Aorta (tissue), 5 donors: ENCODE measurements at regions not wholly inside any gene's neighbourhood (a gene's known extent, or its start where the extent isn't known, plus 50 kb on each side); places are given as distances from the start of the nearest gene placed in this dataset.
A peak's percentile ranks its signal among the peaks of the same experiment; 100 is the strongest.

Experiments used
- ATAC-seq: fragments of 200-7000 bp; cut with Tn5 transposase; one replicate; pipeline ENCODE4 v1.9.1; 2022; ENCODE audit warnings: moderate library complexity; ENCODE audit not compliant: low FRiP score
- DNase-seq, 2 donors: peaks; one replicate each; pipeline ENCODE4 v3.0.0-alpha.2; 2020
- H3K27ac ChIP-seq, 2 donors: one replicate each; pipeline ENCODE4 v1.5.1; 2013; ENCODE audit warnings: low read length in 2 of 2, mild to moderate bottlenecking in 2 of 2, moderate library complexity in 2 of 2, control low read depth in 1 of 2, inconsistent platforms in 1 of 2, low read depth in 1 of 2
- H3K27me3 ChIP-seq, 2 donors: one replicate each; pipeline ENCODE4 v1.6.1; 2013; ENCODE audit warnings: control low read depth in 1 of 2, low read length in 1 of 2, mild to moderate bottlenecking in 1 of 2, moderate library complexity in 1 of 2; ENCODE audit not compliant: insufficient read depth in 2 of 2, control insufficient read depth in 1 of 2
- H3K36me3 ChIP-seq, 2 donors: one replicate each; pipeline ENCODE4 v1.6.1; 2013; ENCODE audit warnings: control low read depth in 1 of 2, low read length in 1 of 2, mild to moderate bottlenecking in 1 of 2; ENCODE audit not compliant: insufficient read depth in 2 of 2, control insufficient read depth in 1 of 2
- H3K4me1 ChIP-seq, 2 donors: one replicate each; pipeline ENCODE4 v1.6.1; 2013; ENCODE audit warnings: low read length in 2 of 2, control low read depth in 1 of 2, mild to moderate bottlenecking in 1 of 2, moderate library complexity in 1 of 2; ENCODE audit not compliant: insufficient read depth in 2 of 2, control insufficient read depth in 1 of 2
- H3K4me3 ChIP-seq, 2 donors: one replicate each; pipeline ENCODE4 v1.5.1; 2013; ENCODE audit warnings: low read length in 2 of 2, control low read depth in 1 of 2, mild to moderate bottlenecking in 1 of 2
- H3K9me3 ChIP-seq: one replicate; pipeline ENCODE4 v1.6.1; 2013; ENCODE audit warnings: mild to moderate bottlenecking, low read length; ENCODE audit not compliant: control insufficient read depth
- WGBS, 2 donors: extraction: QIAGEN DNeasy Blood & Tissue Kit; methylation state at CpG; one replicate each; pipeline ENCODE4 v1.1.7; 2013; 5-methylcytosine and 5-hydroxymethylcytosine counted together
- intact Hi-C, 2 donors: fragments of 100-400 bp; cut with DNase I; formaldehyde crosslinking; loops; one replicate each; pipeline versions ENCODE4 v1.14.2 to v1.15.0; 2022
- donor health status: healthy with polysubstance abuse.
- donor health status: Bipolar disorder and iron deficiency.
- donor health status: DM: no; HTN: no; CAD: no.
- donor health status: DM: no; HTN: no; CAD: no.
- donor health status: DM: yes; HTN: yes; CAD: no.

DNA sequence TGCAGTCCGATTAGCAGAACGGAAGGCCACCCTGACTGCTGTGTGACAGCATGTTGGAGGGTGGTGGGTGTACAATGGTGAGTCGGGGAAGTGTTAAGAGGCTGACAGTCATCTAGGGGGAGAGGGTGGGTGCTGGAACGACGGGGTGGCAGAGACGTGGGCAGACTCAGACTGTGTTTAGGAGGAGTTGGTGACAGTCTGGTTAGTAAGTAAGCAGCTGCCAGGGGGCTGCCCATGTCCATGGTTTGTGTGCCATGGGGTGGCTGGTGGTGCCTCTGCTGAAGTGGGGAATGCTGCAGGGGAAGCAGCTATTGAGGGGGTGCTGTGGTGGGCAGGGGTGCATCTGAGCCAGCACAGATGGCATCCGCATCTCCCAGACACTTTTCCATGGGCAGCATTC, 51.3 kb upstream of the BOD1 start:
- DNase-seq (no peak), ATAC-seq (no peak)
- Histone ChIP-seq H3K27ac (no peak overlapping the region), H3K9me3 (no peaks in the 10 kb centered on the region), H3K4me1 (no peaks in the 10 kb centered on the region), H3K4me3 (no peak overlapping the region), H3K27me3 (no peaks in the 10 kb centered on the region), H3K36me3 (no peaks in the 10 kb centered on the region)
- intact Hi-C loops, result no loop called here
- 88 to 92% methylated on average over 7 of the region's 7 CpGs for WGBS, 2 donors

DNA sequence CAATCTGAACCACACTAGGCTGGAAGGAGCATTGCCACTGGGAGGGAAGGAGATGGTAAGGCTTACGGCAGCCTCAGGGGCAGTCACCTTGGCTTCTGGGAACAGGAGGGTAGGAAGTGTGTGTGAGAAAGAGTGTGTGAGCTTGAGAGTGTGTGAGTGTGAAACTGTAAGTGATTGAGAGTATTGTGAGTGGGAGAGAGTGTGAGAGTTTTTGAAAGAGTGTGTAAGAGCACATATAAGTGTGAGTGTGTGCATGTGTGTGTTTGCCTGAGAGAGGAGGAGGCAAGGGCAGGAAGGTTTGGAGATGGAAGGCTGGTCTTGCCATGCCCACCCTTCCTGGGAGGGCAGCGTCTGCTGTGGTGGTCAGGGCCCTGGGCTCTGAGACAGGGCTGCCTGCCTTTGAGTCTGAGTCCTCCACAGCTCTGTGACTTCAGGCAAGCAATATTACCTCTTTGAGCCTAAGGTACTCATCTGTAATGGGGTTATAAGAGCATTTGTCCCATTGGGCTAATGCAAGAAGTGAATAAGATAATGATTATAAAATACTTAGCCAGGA, 51.9 kb upstream of the BOD1 start:
- Histone ChIP-seq H3K9me3 (no peaks in the 10 kb centered on the region), H3K27me3 (no peaks in the 10 kb centered on the region), H3K4me3 (no peak overlapping the region), H3K4me1 (no peaks in the 10 kb centered on the region), H3K27ac (no peak overlapping the region), H3K36me3 (no peaks in the 10 kb centered on the region)
- intact Hi-C loops, result no loop called here
- no peak for DNase-seq
- no peak for ATAC-seq
- WGBS, 2 donors, result 94 to 97% methylated on average over 2 of the region's 2 CpGs

DNA sequence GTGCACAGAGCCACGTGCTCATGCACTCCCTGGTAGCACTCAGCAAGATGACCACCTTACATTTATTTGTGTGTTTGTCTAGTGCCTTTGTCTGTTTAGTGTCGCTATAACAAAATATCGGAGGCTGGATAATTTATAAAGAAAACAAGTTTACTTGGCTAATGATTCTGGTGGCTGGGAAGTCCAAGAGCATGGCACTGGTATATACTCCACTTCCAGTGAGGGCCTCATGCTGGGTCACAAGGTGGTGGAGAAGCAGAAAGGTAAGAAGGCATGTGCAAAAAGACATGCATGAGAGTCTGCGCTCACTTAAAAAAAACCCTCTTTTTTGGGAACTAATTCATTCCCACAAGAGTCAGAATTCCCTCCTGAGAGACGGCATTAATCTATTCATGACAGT, 52.5 kb upstream of the BOD1 start:
- no peaks in the 10 kb centered on the region for H3K27me3 ChIP-seq
- no peaks in the 10 kb centered on the region for H3K36me3 ChIP-seq
- no peak overlapping the region for H3K4me3 ChIP-seq
- no peak for ATAC-seq
- WGBS, 2 donors, result 96 to 97% methylated on average over 5 of the region's 5 CpGs
- H3K9me3 ChIP-seq, result no peaks in the 10 kb centered on the region
- intact Hi-C loops, result no loop called here
- no peak overlapping the region for H3K27ac ChIP-seq
- no peaks in the 10 kb centered on the region for H3K4me1 ChIP-seq
- DNase-seq, result no peak

DNA sequence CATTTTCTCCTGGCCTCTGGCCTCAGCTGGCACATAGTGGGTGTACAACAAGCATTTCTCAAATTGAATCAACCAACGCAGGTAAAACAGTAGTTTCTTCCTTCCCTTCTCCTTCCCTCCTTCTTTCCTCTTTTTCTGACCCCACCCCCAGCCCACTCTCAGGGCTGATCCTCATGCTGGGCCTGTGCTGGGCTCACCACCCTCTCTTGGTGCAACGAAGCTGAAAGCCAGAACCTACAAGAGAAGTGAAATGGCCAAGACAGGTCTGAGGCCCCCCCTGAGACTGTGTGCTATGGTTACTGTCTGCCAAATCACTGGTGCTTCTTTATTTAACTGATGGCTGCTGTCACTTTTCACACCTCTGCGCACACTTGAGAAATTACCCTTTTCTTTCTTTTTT, 53.0 kb upstream of the BOD1 start:
- Histone ChIP-seq H3K4me1 (no peaks in the 10 kb centered on the region), H3K9me3 (no peaks in the 10 kb centered on the region), H3K4me3 (no peak overlapping the region), H3K36me3 (no peaks in the 10 kb centered on the region), H3K27me3 (no peaks in the 10 kb centered on the region), H3K27ac (no peak overlapping the region)
- 92 to 96% methylated on average over 3 of the region's 3 CpGs for WGBS, 2 donors
- intact Hi-C loops, result no loop called here
- DNase-seq (no peak), ATAC-seq (no peak)

DNA sequence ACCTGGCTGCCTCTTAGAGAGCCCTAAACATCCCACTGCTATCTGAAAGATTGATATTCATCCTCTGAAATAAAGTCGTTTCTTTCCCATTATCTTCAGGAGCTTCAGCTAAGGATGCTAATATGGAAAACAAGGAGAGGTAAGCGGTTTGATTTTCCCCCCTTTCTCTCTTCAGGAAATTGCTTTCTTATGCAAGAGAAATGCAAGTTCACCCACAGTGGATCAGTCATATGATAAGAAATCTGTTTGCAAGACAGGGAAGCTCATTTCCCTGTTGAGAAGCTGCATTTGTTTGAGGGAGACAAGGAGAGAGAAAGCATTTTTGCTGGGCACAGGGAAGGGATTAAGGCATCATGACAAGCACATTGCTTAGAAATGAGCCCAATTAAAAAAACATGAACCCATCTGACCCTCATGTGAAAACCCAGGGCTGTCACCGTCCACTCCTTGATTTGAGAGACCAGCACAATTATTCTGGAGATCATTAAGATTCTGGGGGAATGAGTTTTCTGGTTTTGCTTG, 53.7 kb upstream of the BOD1 start:
- DNase-seq, result no peak
- intact Hi-C loops, result no loop called here
- Histone ChIP-seq H3K9me3 (peaks cover 5% of the 10 kb centered on the region), H3K27ac (no peak overlapping the region), H3K4me3 (no peak overlapping the region), H3K36me3 (no peaks in the 10 kb centered on the region), H3K27me3 (no peaks in the 10 kb centered on the region), H3K4me1 (no peaks in the 10 kb centered on the region)
- WGBS, 2 donors, result 44 to 55% methylated on average over 3 of the region's 3 CpGs
- ATAC-seq, result no peak

DNA sequence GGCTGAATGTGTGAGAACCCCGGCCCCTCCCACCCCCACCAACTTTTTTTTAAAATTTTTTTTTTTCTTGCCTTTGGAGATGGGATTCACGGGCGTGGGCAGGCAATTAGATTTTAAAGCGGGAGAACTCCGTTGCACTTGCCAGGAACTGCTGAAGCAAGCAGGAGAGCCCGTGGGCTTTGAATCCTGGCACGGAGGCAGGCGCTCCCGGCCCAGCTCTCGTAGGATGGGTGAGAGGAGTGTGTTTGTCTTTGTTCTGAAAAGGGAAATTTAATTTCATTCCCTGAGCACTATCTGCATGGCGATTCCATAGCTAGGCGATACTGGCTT, 54.3 kb upstream of the BOD1 start:
- Histone ChIP-seq H3K36me3 (no peaks in the 10 kb centered on the region), H3K27me3 (no peaks in the 10 kb centered on the region), H3K4me1 (no peaks in the 10 kb centered on the region), H3K27ac (peak overlapping the region in 1 of 2 donors; percentile 41), H3K4me3 (peak overlapping the region in 1 of 2 donors; percentile 19), H3K9me3 (peaks cover 8% of the 10 kb centered on the region)
- ATAC-seq, result peak; percentile 56
- WGBS, 2 donors, result 3 to 6% methylated on average over 12 of the region's 12 CpGs
- no peak for DNase-seq
- intact Hi-C loops, result no loop called here

DNA sequence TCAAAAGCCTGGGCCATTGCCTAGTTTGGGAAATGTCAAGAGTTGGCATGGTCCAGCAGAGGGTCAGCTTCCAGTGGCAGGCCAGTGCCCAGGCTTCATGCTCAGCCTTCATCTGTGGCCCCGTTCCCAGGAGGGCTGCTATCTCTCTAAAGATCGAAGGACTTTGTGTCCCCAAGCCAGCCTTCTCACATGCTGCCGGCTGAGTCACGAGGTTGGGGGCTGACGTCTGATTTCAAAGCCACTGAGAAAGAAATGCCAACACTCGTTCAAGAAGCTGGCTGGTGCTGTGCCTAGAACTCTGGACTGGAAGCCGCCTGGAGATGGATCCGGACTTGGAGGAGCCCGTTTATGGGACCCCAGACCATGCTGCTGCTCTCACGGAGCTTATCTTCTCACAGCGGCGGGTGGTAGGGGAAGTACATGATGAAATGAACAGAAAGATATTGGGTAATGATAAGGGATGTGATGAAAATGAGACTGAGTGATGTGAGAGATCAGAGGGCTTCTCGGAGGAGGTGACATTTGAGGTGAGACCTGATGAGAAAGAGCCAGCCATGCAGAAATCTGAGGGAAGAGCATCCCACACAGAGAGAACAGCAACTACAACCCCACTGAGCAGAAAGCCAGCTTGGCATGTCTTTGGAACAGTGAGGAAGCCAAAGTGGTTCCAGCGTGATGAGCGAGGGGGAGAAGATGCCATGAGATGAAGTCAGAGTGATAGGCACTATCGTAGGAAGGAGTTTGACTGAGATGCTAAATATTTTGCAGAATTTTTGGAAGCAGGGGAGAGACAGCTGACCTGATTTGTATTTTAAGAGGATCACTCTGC, 54.9 kb upstream of the BOD1 start:
- peak; percentile 83 for ATAC-seq
- WGBS, 2 donors, result 23 to 29% methylated on average over 16 of the region's 16 CpGs
- DNase-seq, result peak; percentile 73 to 84

DNA sequence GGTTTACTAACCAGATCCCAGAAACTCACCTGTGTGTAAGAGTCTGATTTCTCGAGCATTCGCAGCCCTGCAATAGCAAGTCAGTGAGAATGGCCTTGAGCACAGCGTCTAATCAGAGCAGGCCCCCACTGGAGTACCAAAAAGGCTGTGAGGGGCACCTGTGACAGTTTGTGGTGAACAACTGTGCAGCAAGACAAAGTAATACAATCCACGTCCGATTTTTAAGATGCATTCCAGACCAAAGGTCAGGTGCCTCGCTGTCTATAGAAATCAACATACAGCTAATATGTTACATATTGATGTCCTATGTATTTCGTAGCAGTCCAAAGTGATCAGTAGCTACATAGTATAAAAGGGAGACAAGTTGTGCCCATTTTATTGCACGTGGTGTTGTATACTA, 55.7 kb upstream of the BOD1 start:
- DNase-seq (no peak), ATAC-seq (no peak)
- Histone ChIP-seq H3K27ac (no peak overlapping the region), H3K9me3 (peaks cover 8% of the 10 kb centered on the region), H3K4me1 (no peaks in the 10 kb centered on the region), H3K27me3 (no peaks in the 10 kb centered on the region), H3K4me3 (no peak overlapping the region), H3K36me3 (no peaks in the 10 kb centered on the region)
- intact Hi-C loops, result no loop called here
- 92% methylated on average over 8 of the region's 8 CpGs for WGBS, 2 donors

More for the DNA sequence above, 54.9 kb upstream of the BOD1 start:
- no peaks in the 10 kb centered on the region for H3K36me3 ChIP-seq
- peak overlapping the region in 1 of 2 donors; percentile 19 for H3K4me3 ChIP-seq
- peak overlapping the region in 1 of 2 donors; percentile 41 for H3K27ac ChIP-seq
- no peaks in the 10 kb centered on the region for H3K27me3 ChIP-seq
- H3K9me3 ChIP-seq, result peaks cover 8% of the 10 kb centered on the region
- intact Hi-C loops, result no loop called here
- no peaks in the 10 kb centered on the region for H3K4me1 ChIP-seq

DNA sequence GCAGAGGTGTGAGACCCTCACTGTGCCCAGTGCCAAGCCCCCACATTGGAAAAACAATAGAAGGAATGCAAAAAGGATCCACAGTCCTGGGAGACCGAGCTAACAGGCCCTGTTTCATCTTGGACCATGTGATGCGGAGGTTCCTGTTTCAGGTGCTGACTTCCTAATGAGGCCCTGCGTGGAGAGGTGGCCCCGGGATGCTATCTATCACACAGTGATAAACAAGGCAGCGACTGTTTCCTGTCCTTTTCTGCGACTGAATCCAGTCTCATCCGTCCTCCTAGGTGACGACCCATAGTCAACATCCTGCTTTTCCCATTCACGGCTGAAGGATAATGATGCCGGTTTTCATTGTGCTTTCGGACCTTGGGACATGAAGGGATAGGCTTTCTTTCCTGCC, 56.4 kb upstream of the BOD1 start:
- 93% methylated on average over 11 of the region's 11 CpGs for WGBS, 2 donors
- Histone ChIP-seq H3K9me3 (peaks cover 8% of the 10 kb centered on the region), H3K36me3 (no peaks in the 10 kb centered on the region), H3K27me3 (no peaks in the 10 kb centered on the region), H3K27ac (no peak overlapping the region), H3K4me3 (no peak overlapping the region), H3K4me1 (no peaks in the 10 kb centered on the region)
- no peak for ATAC-seq
- intact Hi-C loops, result no loop called here
- no peak for DNase-seq
